NB4 (cell line): ENCODE measurements at regions not wholly inside any gene's neighbourhood (a gene's known extent, or its start where the extent isn't known, plus 50 kb on each side); places are given as distances from the start of the nearest gene placed in this dataset.

Experiments used
- DNase-seq: peaks from one replicate; pipeline ENCODE4 v3.0.0; 2010; ENCODE audit warnings: low read depth
- H3K4me3 ChIP-seq: one replicate; pipeline ENCODE4 v1.5.1; 2011; ENCODE audit warnings: mild to moderate bottlenecking, low read depth, low read length, moderate library complexity
- CTCF ChIP-seq: IDR thresholded peaks from one replicate; pipeline ENCODE4 v1.5.1; 2012; ENCODE audit warnings: low read depth, low read length
- MYC ChIP-seq: IDR thresholded peaks from 2 replicates; pipeline ENCODE4 v1.6.1; 2011; ENCODE audit warnings: low read depth, low read length
- POLR2A ChIP-seq: IDR thresholded peaks from 2 replicates; pipeline ENCODE4 v1.6.1; 2011; ENCODE audit warnings: mild to moderate bottlenecking; ENCODE audit not compliant: insufficient read length; ENCODE audit errors: extremely low read depth
- TF ChIP-seq, protein P1 (sequence below): IDR thresholded peaks from 2 replicates; pipeline ENCODE4 v1.6.1; 2011; ENCODE audit warnings: low read depth, low read length

DNA sequence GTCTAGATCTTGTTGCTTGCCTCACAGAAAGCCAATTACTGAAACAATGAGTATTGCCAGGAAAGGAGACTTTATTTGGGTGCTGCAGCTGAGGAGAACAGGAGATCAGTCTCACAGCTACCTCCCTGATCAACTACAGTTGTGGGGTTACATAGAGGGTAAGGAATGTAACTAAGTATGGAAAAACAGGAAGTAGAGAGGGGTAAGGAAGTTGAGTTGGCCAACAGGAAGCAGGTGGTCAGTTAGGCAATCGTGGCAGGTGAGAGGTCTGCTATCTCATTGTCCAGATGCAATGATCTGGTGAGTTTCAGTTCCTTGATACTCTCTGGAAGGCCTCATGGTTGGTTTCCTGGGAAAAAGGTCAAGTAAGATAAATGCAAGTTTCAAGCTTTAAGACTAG lies 333.1 kb upstream of the GOT2 start:
- peak; percentile 83 for DNase-seq
- no peak for TF ChIP-seq POLR2A
- no peak for TF ChIP-seq CTCF
- TF ChIP-seq, protein P1, sequence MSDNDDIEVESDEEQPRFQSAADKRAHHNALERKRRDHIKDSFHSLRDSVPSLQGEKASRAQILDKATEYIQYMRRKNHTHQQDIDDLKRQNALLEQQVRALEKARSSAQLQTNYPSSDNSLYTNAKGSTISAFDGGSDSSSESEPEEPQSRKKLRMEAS = no peak
- TF ChIP-seq MYC = no peak
- H3K4me3 ChIP-seq = no peak overlapping the region

GRCh38 chr16:59060207-59060606 lies 326.1 kb upstream of the GOT2 start:
- no peak for DNase-seq
- H3K4me3 ChIP-seq = no peak overlapping the region
- TF ChIP-seq MYC (no peak), POLR2A (no peak), CTCF (no peak)
- TF ChIP-seq, protein P1 = no peak

DNA sequence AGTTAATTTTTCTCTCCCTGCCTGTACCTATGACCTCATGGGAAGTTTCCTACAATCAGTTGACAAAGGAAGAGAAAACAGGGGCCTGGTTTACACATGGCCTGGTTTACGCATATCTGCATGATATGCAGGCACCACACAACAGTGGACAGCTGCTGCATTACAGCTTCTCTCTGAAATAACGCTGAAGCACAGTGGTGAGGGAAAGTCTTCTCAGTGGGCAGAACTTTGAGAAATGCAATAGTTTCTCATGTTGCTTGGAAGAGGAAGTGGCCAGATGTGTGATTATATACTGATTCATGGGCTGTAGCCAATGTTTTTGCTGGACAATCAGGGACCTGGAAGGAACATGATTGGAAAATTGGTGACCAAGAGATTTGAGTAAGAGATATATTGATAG lies 324.1 kb upstream of the GOT2 start:
- TF ChIP-seq POLR2A (no peak), MYC (no peak), CTCF (no peak)
- TF ChIP-seq, protein P1 = no peak
- peak; percentile 8 for DNase-seq
- H3K4me3 ChIP-seq = no peak overlapping the region

GRCh38 chr16:59053911-59054310 lies 319.8 kb upstream of the GOT2 start:
- TF ChIP-seq MYC (no peak), POLR2A (no peak), CTCF (no peak)
- TF ChIP-seq, protein P1 = no peak
- H3K4me3 ChIP-seq = no peak overlapping the region
- DNase-seq = no peak

GRCh38 chr16:59052231-59052630 lies 318.1 kb upstream of the GOT2 start:
- DNase-seq = no peak
- TF ChIP-seq POLR2A (no peak), CTCF (no peak), MYC (no peak)
- TF ChIP-seq, protein P1 = no peak
- no peak overlapping the region for H3K4me3 ChIP-seq

DNA sequence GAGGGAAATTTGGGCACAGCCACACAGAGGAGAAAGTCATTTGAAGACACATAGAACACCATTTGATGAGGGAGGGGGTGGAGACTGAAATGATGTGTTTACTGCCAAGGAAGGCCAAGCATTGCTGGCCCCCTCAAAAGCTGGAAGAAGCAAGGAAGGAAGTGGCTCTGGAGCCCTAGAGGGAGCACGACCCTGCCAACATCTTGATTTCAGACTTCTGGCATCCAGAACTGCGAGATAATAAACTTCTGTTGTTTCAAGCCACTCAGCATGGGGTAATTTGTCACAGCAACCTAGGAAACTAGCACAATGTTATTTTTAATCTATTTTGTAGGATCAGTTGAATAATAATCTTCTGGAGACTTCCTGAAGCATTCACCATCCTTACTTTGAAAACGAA lies 314.8 kb upstream of the GOT2 start:
- TF ChIP-seq, protein P1 = no peak
- TF ChIP-seq CTCF (no peak), POLR2A (no peak), MYC (no peak)
- H3K4me3 ChIP-seq = no peak overlapping the region
- DNase-seq = no peak
